HCT116 (cell line): ENCODE measurements at regions not wholly inside any gene's neighbourhood (a gene's known extent, or its start where the extent isn't known, plus 50 kb on each side); places are given as distances from the start of the nearest gene placed in this dataset.

ENCODE experiments used
- ATAC-seq: fragments of 200-7000 bp; cut with Tn5 transposase; 2 replicates; pipeline ENCODE4 v1.9.1; 2020; ENCODE audit warnings: mild to moderate bottlenecking, moderate library complexity
- BruUV-seq: library from RNA; stranded (reverse); fragments of 400-500 nt; replicated peaks from 2 replicates; lab custom pipeline; 2021; lab: Mats Ljungman, UMichigan
- CTCF ChIA-PET: fragments of 300-600 bp; sonication (Branson Sonifier 250); formaldehyde crosslinking; loops from one replicate; lab custom pipeline; 2021; ENCODE audit warnings: antibody characterized with exemption; lab: Charles Lee
- POLR2A ChIA-PET: fragments of 300-600, 350-600 bp; sonication (Branson Sonifier 250); formaldehyde crosslinking; loops from one replicate; lab custom pipeline; 2021; ENCODE audit warnings: antibody characterized with exemption; lab: Charles Lee
- RAD21 ChIA-PET, 2 experiments: fragments of 300-600 bp; sonication (Branson Sonifier 250); formaldehyde crosslinking; loops; one replicate each; lab custom pipeline; 2023; ENCODE audit warnings: low total read pairs in 2 of 2; ENCODE audit not compliant: uncharacterized antibody in 2 of 2, unreplicated experiment in 2 of 2, low non-redundant PET in 1 of 2; lab: Charles Lee
- DNase-seq: peaks from one replicate; pipeline ENCODE4 v3.0.0-alpha.2; 2010; ENCODE audit warnings: low read depth, low spot score
- H2AFZ ChIP-seq: fragments of 200-600 bp; shearing (Covaris generic), sonication (generic); 2 replicates; pipeline ENCODE4 v1.6.1; 2017; ENCODE audit warnings: low read depth, mixed run types, mixed read lengths, antibody characterized with exemption, low read length; ENCODE audit not compliant: poor library complexity, severe bottlenecking
- H3K27ac ChIP-seq: 2 replicates; pipeline ENCODE4 v1.5.1; 2012; ENCODE audit warnings: low read depth, low read length
- H3K27me3 ChIP-seq: fragments of 200-600 bp; sonication (generic); 2 replicates; pipeline ENCODE4 v1.6.1; 2016; ENCODE audit warnings: mixed run types, low read length, mixed read lengths; ENCODE audit not compliant: insufficient read depth
- H3K36me3 ChIP-seq, 2 experiments: fragments of 200-500 bp in 1 of 2; fragments of 200-600 bp in 1 of 2; sonication (Bioruptor generic) in 1 of 2; sonication (generic) in 1 of 2; 2 replicates each; pipeline versions ENCODE4 v1.5.1 to v1.6.1; 2014 to 2016; ENCODE audit warnings: low read length in 2 of 2, inconsistent platforms in 1 of 2, mixed read lengths in 1 of 2, mixed run types in 1 of 2; ENCODE audit not compliant: insufficient read depth in 2 of 2, control insufficient read depth in 1 of 2
- H3K4me1 ChIP-seq, 2 experiments: fragments of 200-600 bp in 1 of 2; sonication (generic) in 1 of 2; 2 replicates each; pipeline versions ENCODE4 v1.5.1 to v1.6.1; 2012 to 2017; ENCODE audit warnings: low read length in 2 of 2, inconsistent platforms in 1 of 2, mild to moderate bottlenecking in 1 of 2, mixed read lengths in 1 of 2, mixed run types in 1 of 2, moderate library complexity in 1 of 2; ENCODE audit not compliant: insufficient read depth in 2 of 2, control insufficient read depth in 1 of 2
- H3K4me2 ChIP-seq: fragments of 200-600 bp; sonication (generic); 2 replicates; pipeline ENCODE4 v1.6.1; 2017; ENCODE audit warnings: mixed run types, low read length, mixed read lengths
- H3K4me3 ChIP-seq, 2 experiments: fragments of 200-600 bp in 1 of 2; sonication (generic) in 1 of 2; replicated peaks in 1 of 2; 2 replicates each; pipeline ENCODE4 v1.5.1; 2011 to 2016; ENCODE audit warnings: low read length in 2 of 2, control low read depth in 1 of 2, low read depth in 1 of 2, mild to moderate bottlenecking in 1 of 2, mixed read lengths in 1 of 2, mixed run types in 1 of 2
- H3K79me2 ChIP-seq: fragments of 200-600 bp; sonication (generic); 2 replicates; pipeline ENCODE4 v1.6.1; 2017; ENCODE audit warnings: mild to moderate bottlenecking, mixed run types, low read length, moderate library complexity, mixed read lengths; ENCODE audit not compliant: insufficient read depth
- H3K9ac ChIP-seq: fragments of 200-600 bp; sonication (generic); 2 replicates; pipeline ENCODE4 v1.6.1; 2016; ENCODE audit warnings: low read length, mixed read lengths
- H3K9me2 ChIP-seq: fragments of 200-600 bp; sonication (generic), shearing (Covaris generic); 2 replicates; pipeline ENCODE4 v1.6.1; 2017; ENCODE audit warnings: mixed run types, mild to moderate bottlenecking, moderate library complexity; ENCODE audit not compliant: insufficient read depth
- H3K9me3 ChIP-seq, 2 experiments: fragments of 200-500 bp in 1 of 2; fragments of 200-600 bp in 1 of 2; sonication (Bioruptor generic) in 1 of 2; sonication (generic) in 1 of 2; 2 replicates each; pipeline ENCODE4 v1.6.1; 2014 to 2017; ENCODE audit warnings: low read length in 2 of 2, mixed read lengths in 2 of 2, inconsistent platforms in 1 of 2, low read depth in 1 of 2, mild to moderate bottlenecking in 1 of 2, mixed run types in 1 of 2, moderate library complexity in 1 of 2; ENCODE audit not compliant: control insufficient read depth in 1 of 2, insufficient read depth in 1 of 2
- H4K20me1 ChIP-seq: fragments of 200-600 bp; sonication (generic), shearing (Covaris generic); 2 replicates; pipeline ENCODE4 v1.6.1; 2017; ENCODE audit warnings: mixed run types, mild to moderate bottlenecking, moderate library complexity; ENCODE audit not compliant: insufficient read depth
- CEBPB ChIP-seq: IDR thresholded peaks from 2 replicates; pipeline ENCODE4 v1.6.1; 2012; ENCODE audit warnings: low read depth
- EGR1 ChIP-seq: IDR thresholded peaks from 2 replicates; pipeline ENCODE4 v1.6.1; 2012; ENCODE audit warnings: low read depth
- ELF1 ChIP-seq: IDR thresholded peaks from 2 replicates; pipeline ENCODE4 v1.6.1; 2012; ENCODE audit warnings: low read depth, borderline replicate concordance
- EZH2 ChIP-seq: fragments of 200-600 bp; sonication (generic); IDR thresholded peaks from 2 replicates; pipeline ENCODE4 v1.6.1; 2017; ENCODE audit warnings: antibody characterized with exemption, mixed run types
- FOSL1 ChIP-seq: IDR thresholded peaks from 2 replicates; pipeline ENCODE4 v1.6.1; 2012; ENCODE audit warnings: low read depth
- POLR2A ChIP-seq: IDR thresholded peaks from 2 replicates; pipeline ENCODE4 v1.7.0; 2011; ENCODE audit warnings: borderline replicate concordance; ENCODE audit not compliant: insufficient read depth, insufficient read length; ENCODE audit errors: extremely low read depth
- POLR2AphosphoS5 ChIP-seq: IDR thresholded peaks from 2 replicates; pipeline ENCODE4 v1.6.1; 2011; ENCODE audit warnings: mild to moderate bottlenecking, low read depth, low read length, moderate library complexity
- SIN3A ChIP-seq: IDR thresholded peaks from 2 replicates; pipeline ENCODE4 v1.6.1; 2012; ENCODE audit warnings: low read depth
- SRF ChIP-seq: IDR thresholded peaks from 2 replicates; pipeline ENCODE4 v1.6.1; 2012; ENCODE audit warnings: low read depth
- YY1 ChIP-seq: IDR thresholded peaks from 2 replicates; pipeline ENCODE4 v1.6.1; 2011; ENCODE audit warnings: low read length, low read depth, moderate library complexity, mild to moderate bottlenecking; ENCODE audit not compliant: insufficient replicate concordance; ENCODE audit errors: extremely low read depth
- intact Hi-C: fragments of 100-400 bp; cut with micrococcal nuclease; formaldehyde crosslinking; loops from 2 replicates; pipeline ENCODE4 v1.10.0; 2022
- TF ChIP-seq, protein P1 (sequence below): IDR thresholded peaks from 2 replicates; pipeline ENCODE4 v1.6.1; 2012; ENCODE audit warnings: low read depth

DNA sequence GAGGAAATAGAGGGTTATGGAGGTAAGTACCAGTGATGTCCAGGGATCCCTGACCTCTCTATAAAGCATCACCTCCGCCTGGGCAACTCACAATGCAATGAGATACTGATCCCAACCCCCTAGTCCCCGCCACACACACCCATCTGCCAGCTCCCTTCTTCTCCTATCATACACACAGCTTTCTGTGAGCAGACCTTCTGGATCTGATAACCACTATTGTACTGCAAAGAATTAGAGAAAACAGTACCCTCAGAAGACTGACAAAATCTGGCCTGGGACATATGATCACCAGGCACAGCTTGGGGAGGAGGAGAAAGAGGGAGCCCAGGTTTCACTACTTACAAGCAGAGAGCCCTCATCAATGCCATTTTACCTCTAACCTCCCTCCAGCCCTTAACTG, 249.0 kb downstream of the SEC61B start:
- DNase-seq (no peak), ATAC-seq (no peak)
- no peak overlapping the region for H2AFZ ChIP-seq
- H3K36me3 ChIP-seq: no peaks in the 10 kb centered on the region
- ChIA-PET RAD21 (interaction anchor here in 1 of 2 experiments (0.7 kb wide), 1 partner anchor 25 kb away, joined by 3 read pairs; no protein-coding TSS in a partner anchor), POLR2A (no interaction called here), CTCF (no interaction called here)
- no peaks in the 10 kb centered on the region for H3K4me1 ChIP-seq
- BruUV-seq: no TSS peak
- H3K9ac ChIP-seq: no peak overlapping the region
- no peak overlapping the region for H3K27ac ChIP-seq
- TF ChIP-seq POLR2A: no peak
- TF ChIP-seq SRF: no peak
- TF ChIP-seq, protein P1, sequence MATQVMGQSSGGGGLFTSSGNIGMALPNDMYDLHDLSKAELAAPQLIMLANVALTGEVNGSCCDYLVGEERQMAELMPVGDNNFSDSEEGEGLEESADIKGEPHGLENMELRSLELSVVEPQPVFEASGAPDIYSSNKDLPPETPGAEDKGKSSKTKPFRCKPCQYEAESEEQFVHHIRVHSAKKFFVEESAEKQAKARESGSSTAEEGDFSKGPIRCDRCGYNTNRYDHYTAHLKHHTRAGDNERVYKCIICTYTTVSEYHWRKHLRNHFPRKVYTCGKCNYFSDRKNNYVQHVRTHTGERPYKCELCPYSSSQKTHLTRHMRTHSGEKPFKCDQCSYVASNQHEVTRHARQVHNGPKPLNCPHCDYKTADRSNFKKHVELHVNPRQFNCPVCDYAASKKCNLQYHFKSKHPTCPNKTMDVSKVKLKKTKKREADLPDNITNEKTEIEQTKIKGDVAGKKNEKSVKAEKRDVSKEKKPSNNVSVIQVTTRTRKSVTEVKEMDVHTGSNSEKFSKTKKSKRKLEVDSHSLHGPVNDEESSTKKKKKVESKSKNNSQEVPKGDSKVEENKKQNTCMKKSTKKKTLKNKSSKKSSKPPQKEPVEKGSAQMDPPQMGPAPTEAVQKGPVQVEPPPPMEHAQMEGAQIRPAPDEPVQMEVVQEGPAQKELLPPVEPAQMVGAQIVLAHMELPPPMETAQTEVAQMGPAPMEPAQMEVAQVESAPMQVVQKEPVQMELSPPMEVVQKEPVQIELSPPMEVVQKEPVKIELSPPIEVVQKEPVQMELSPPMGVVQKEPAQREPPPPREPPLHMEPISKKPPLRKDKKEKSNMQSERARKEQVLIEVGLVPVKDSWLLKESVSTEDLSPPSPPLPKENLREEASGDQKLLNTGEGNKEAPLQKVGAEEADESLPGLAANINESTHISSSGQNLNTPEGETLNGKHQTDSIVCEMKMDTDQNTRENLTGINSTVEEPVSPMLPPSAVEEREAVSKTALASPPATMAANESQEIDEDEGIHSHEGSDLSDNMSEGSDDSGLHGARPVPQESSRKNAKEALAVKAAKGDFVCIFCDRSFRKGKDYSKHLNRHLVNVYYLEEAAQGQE: no peak
- no peak for TF ChIP-seq POLR2AphosphoS5
- TF ChIP-seq CEBPB: no peak
- TF ChIP-seq YY1: no peak
- no peak for TF ChIP-seq ELF1
- no peak for TF ChIP-seq EZH2
- TF ChIP-seq EGR1: no peak
- TF ChIP-seq FOSL1: no peak
- TF ChIP-seq SIN3A: no peak
- no peaks in the 10 kb centered on the region for H3K79me2 ChIP-seq
- no peak overlapping the region for H3K4me3 ChIP-seq
- no peaks in the 10 kb centered on the region for H3K9me2 ChIP-seq
- H3K27me3 ChIP-seq: no peaks in the 10 kb centered on the region
- no peak overlapping the region for H3K4me2 ChIP-seq
- H3K9me3 ChIP-seq: no peaks in the 10 kb centered on the region
- no peaks in the 10 kb centered on the region for H4K20me1 ChIP-seq
- intact Hi-C loops: no loop called here
